ENCODE measurements at regions not wholly inside any gene's neighbourhood (a gene's known extent, or its start where the extent isn't known, plus 50 kb on each side); places are given as distances from the start of the nearest gene placed in this dataset.

- H3K4me1 Mint-ChIP-seq (ENCODE audit: low read depth), result peaks cover 3% of the 10 kb centered on the region
- H3K4me3 Mint-ChIP-seq (ENCODE audit: low read depth), result no peak overlapping the region
- H3K36me3 Mint-ChIP-seq (ENCODE audit: insufficient read depth), result no peaks in the 10 kb centered on the region
- TF ChIP-seq, protein P1, sequence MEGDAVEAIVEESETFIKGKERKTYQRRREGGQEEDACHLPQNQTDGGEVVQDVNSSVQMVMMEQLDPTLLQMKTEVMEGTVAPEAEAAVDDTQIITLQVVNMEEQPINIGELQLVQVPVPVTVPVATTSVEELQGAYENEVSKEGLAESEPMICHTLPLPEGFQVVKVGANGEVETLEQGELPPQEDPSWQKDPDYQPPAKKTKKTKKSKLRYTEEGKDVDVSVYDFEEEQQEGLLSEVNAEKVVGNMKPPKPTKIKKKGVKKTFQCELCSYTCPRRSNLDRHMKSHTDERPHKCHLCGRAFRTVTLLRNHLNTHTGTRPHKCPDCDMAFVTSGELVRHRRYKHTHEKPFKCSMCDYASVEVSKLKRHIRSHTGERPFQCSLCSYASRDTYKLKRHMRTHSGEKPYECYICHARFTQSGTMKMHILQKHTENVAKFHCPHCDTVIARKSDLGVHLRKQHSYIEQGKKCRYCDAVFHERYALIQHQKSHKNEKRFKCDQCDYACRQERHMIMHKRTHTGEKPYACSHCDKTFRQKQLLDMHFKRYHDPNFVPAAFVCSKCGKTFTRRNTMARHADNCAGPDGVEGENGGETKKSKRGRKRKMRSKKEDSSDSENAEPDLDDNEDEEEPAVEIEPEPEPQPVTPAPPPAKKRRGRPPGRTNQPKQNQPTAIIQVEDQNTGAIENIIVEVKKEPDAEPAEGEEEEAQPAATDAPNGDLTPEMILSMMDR (IDR thresholded peaks at IDR 0.05; ENCODE audit: unreplicated experiment), result no peak
- H3K27me3 Mint-ChIP-seq, result no peaks in the 10 kb centered on the region
- no peaks in the 10 kb centered on the region for H3K9me3 Mint-ChIP-seq (ENCODE audit: low read depth)
- H3K27ac Mint-ChIP-seq, result no peak overlapping the region
- no peak for DNase-seq (ENCODE audit: low spot score, unreplicated experiment)
Measured at GRCh38 chr4:180617196-180617595, 1626.0 kb upstream of the TENM3 start.

DNA sequence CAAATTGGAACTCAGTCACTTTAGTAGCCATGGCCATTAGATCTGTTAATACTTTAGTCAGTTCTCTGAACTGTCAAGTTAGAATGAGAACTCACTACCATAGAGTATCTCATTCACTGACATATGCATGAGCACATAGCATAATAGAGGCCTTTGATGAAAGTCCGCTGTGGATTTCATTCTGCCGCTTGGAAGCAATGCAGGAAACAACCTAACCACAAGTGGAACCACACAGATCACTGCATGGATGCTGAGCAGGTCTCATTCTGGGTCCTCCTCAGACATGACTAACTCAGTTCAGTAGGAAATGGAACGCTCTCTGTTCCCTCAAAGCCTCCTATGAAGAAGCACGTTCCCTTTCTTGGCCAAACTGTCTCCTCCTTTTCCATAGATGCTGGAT is 1624.8 kb upstream of the TENM3 start:
- Mint-ChIP-seq H3K27me3 (no peaks in the 10 kb centered on the region), H3K36me3 (ENCODE audit: insufficient read depth) (no peaks in the 10 kb centered on the region), H3K27ac (no peak overlapping the region), H3K9me3 (ENCODE audit: low read depth) (no peaks in the 10 kb centered on the region), H3K4me3 (ENCODE audit: low read depth) (no peak overlapping the region), H3K4me1 (ENCODE audit: low read depth) (peaks cover 3% of the 10 kb centered on the region)
- no peak for DNase-seq (ENCODE audit: low spot score, unreplicated experiment)
- TF ChIP-seq, protein P1 (IDR thresholded peaks at IDR 0.05; ENCODE audit: unreplicated experiment), result no peak

- H3K27me3 Mint-ChIP-seq, result no peaks in the 10 kb centered on the region
- no peak overlapping the region for H3K4me3 Mint-ChIP-seq (ENCODE audit: low read depth)
- DNase-seq (ENCODE audit: low spot score, unreplicated experiment), result no peak
- TF ChIP-seq, protein P1 (IDR thresholded peaks at IDR 0.05; ENCODE audit: unreplicated experiment), result no peak
- H3K36me3 Mint-ChIP-seq (ENCODE audit: insufficient read depth), result no peaks in the 10 kb centered on the region
- H3K4me1 Mint-ChIP-seq (ENCODE audit: low read depth), result peaks cover 3% of the 10 kb centered on the region
- H3K9me3 Mint-ChIP-seq (ENCODE audit: low read depth), result no peaks in the 10 kb centered on the region
- H3K27ac Mint-ChIP-seq, result no peak overlapping the region
Measured at GRCh38 chr4:180619440-180619839, 1623.8 kb upstream of the TENM3 start.

DNA sequence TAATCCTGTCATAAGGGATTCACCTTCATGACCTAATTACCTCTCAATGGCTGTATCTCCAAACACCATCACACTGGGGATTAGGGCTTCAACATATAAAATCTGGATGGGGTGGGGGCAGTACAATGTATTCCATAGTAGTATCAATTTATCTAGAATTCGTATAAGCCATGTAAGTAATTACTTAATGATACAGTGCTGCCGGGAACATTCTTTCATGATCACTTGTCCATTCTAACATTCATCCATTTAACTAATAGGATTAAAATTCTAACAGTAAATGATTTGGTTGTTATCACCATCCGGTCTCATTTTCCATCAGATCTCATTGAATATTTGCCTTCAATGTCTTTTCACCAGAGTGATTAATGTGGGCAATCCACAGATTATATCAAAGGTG is 1620.9 kb upstream of the TENM3 start:
- Mint-ChIP-seq H3K27ac (no peak overlapping the region), H3K4me3 (ENCODE audit: low read depth) (no peak overlapping the region), H3K36me3 (ENCODE audit: insufficient read depth) (no peaks in the 10 kb centered on the region), H3K4me1 (ENCODE audit: low read depth) (peaks cover under 1% of the 10 kb centered on the region), H3K9me3 (ENCODE audit: low read depth) (no peaks in the 10 kb centered on the region), H3K27me3 (no peaks in the 10 kb centered on the region)
- TF ChIP-seq, protein P1 (IDR thresholded peaks at IDR 0.05; ENCODE audit: unreplicated experiment), result no peak
- DNase-seq (ENCODE audit: low spot score, unreplicated experiment), result no peak

DNA sequence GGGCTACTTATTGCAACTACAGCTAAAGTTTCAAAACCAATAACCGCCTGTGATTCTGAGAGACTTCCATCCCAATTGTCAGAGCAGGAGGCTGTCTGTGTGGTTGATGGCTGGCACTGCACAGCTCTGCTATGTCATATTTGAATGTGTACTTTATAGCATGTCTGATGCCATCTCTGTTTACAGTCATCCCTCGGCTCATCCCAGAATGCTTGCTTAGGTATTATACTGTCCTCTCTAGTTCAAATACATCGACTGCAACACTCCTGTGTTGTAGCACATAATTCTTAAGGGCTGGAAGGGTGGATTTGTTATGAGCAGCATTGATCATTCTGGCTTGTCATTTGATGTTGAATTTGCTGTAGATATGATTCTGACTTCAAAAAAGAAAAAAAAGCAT is 1617.5 kb upstream of the TENM3 start:
- TF ChIP-seq, protein P1 (IDR thresholded peaks at IDR 0.05; ENCODE audit: unreplicated experiment), result no peak
- no peaks in the 10 kb centered on the region for H3K9me3 Mint-ChIP-seq (ENCODE audit: low read depth)
- no peak overlapping the region for H3K27ac Mint-ChIP-seq
- DNase-seq (ENCODE audit: low spot score, unreplicated experiment), result no peak
- H3K36me3 Mint-ChIP-seq (ENCODE audit: insufficient read depth), result no peaks in the 10 kb centered on the region
- H3K27me3 Mint-ChIP-seq, result no peaks in the 10 kb centered on the region
- no peaks in the 10 kb centered on the region for H3K4me1 Mint-ChIP-seq (ENCODE audit: low read depth)
- H3K4me3 Mint-ChIP-seq (ENCODE audit: low read depth), result no peak overlapping the region
